Esophagus (tissue), 2 donors: ENCODE measurements at regions not wholly inside any gene's neighbourhood (a gene's known extent, or its start where the extent isn't known, plus 50 kb on each side); places are given as distances from the start of the nearest gene placed in this dataset.

Experiments
- H3K27ac ChIP-seq, 2 donors: one replicate each; pipeline ENCODE4 v1.5.1; 2013; ENCODE audit warnings: low read depth in 2 of 2, mild to moderate bottlenecking in 2 of 2, inconsistent platforms in 1 of 2, low read length in 1 of 2, moderate library complexity in 1 of 2
- H3K27me3 ChIP-seq, 2 donors: one replicate each; pipeline ENCODE4 v1.6.1; 2013; ENCODE audit warnings: low read length in 2 of 2, control low read depth in 1 of 2, mild to moderate bottlenecking in 1 of 2; ENCODE audit not compliant: insufficient read depth in 2 of 2, control insufficient read depth in 1 of 2
- H3K36me3 ChIP-seq, 2 donors: one replicate each; pipeline ENCODE4 v1.6.1; 2013; ENCODE audit warnings: low read length in 1 of 2; ENCODE audit not compliant: control insufficient read depth in 2 of 2, insufficient read depth in 2 of 2
- H3K4me1 ChIP-seq, 2 donors: one replicate each; pipeline ENCODE4 v1.6.1; 2013; ENCODE audit warnings: low read length in 1 of 2; ENCODE audit not compliant: control insufficient read depth in 2 of 2, insufficient read depth in 2 of 2
- H3K4me3 ChIP-seq, 2 donors: one replicate each; pipeline ENCODE4 v1.5.1; 2013; ENCODE audit warnings: low read length in 2 of 2, mild to moderate bottlenecking in 2 of 2, low read depth in 1 of 2, moderate library complexity in 1 of 2
- H3K9me3 ChIP-seq, 2 donors: one replicate each; pipeline ENCODE4 v1.6.1; 2013; ENCODE audit warnings: mild to moderate bottlenecking in 2 of 2, low read depth in 1 of 2, low read length in 1 of 2, moderate library complexity in 1 of 2; ENCODE audit not compliant: control insufficient read depth in 2 of 2, insufficient read depth in 1 of 2
- WGBS, 2 donors: extraction: QIAGEN DNeasy Blood & Tissue Kit; methylation state at CpG; one replicate each; pipeline ENCODE4 v1.1.7; 2013; 5-methylcytosine and 5-hydroxymethylcytosine counted together
- donor health status: healthy with polysubstance abuse.
- donor health status: Bipolar disorder and iron deficiency.

DNA sequence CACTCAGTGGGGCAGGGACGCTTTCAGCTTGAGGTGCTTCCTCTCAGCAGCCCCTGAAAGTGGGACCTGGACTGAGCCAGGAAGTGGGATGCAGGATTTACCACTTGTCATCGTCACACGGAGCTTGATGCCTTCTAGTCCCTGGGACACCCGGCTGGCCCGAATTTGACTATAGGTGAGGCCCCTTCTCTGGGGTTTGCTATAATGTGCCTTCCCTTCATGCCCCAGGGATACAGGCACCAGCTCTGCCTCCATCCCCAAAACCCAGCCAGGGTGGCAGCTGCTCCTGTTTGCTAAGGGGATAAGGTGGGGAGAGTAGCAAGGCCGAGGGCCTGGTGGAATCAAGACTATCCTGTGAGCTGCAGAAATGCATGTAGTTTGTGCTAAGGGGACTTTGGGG lies 235.0 kb downstream of the GLRX3 start:
- 64% methylated on average over 6 of the region's 6 CpGs for WGBS, 2 donors
- Histone ChIP-seq H3K27me3 (no peaks in the 10 kb centered on the region), H3K36me3 (no peaks in the 10 kb centered on the region)

DNA sequence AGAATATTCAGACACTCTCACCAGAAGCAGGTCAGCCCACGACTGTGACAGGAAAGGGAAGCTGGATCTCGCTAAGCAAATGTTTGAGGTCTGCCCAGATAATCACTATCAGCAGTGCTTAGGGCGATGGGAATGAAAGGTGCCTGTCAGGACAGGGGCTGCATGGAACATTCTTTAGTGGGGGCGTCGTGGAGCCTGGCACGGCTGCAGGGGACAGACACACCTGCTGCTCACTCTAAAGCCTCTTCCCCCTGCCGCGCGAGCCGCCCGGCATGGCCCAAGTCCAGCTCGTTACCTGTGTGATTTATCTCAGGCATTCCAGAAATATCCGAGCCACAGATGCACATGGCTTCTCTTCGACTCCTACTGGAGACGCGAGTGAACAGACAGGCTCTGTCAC lies 235.5 kb downstream of the GLRX3 start:
- peaks cover 6 to 27% of the 10 kb centered on the region in 2 donors for H3K9me3 ChIP-seq
- H3K27me3 ChIP-seq = no peaks in the 10 kb centered on the region
- no peaks in the 10 kb centered on the region for H3K36me3 ChIP-seq
- WGBS, 2 donors = 44 to 47% methylated on average over 16 of the region's 16 CpGs
- H3K27ac ChIP-seq = no peak overlapping the region
- H3K4me3 ChIP-seq = no peak overlapping the region
- no peaks in the 10 kb centered on the region for H3K4me1 ChIP-seq

More for the DNA sequence above, 235.0 kb downstream of the GLRX3 start:
- no peaks in the 10 kb centered on the region for H3K4me1 ChIP-seq
- H3K27ac ChIP-seq = no peak overlapping the region
- peaks cover 6 to 27% of the 10 kb centered on the region in 2 donors for H3K9me3 ChIP-seq
- no peak overlapping the region for H3K4me3 ChIP-seq

DNA sequence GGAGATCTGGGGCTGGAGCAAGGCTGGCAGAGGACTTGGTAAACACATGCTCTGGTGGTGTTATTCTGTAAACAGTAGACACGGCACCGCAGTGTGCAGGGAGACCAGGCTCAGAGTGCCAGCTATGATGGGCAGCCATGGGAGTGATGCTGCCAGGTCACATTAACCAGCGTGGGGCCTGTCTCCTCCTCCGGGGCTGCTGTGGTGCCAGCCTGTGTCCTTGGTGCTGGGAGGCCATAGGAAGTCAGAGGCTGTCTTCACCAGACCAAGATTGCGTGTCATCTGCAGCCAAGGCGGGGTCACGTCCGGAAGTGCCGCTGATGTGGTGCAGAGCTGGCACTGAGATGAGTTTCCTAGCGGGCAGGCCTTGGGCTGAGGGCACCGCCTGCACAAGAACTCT lies 236.0 kb downstream of the GLRX3 start:
- Histone ChIP-seq H3K27me3 (no peaks in the 10 kb centered on the region), H3K4me1 (no peaks in the 10 kb centered on the region), H3K27ac (no peak overlapping the region), H3K9me3 (peaks cover 6 to 27% of the 10 kb centered on the region in 2 donors), H3K4me3 (no peak overlapping the region), H3K36me3 (no peaks in the 10 kb centered on the region)
- WGBS, 2 donors = 86 to 89% methylated on average over 11 of the region's 11 CpGs

DNA sequence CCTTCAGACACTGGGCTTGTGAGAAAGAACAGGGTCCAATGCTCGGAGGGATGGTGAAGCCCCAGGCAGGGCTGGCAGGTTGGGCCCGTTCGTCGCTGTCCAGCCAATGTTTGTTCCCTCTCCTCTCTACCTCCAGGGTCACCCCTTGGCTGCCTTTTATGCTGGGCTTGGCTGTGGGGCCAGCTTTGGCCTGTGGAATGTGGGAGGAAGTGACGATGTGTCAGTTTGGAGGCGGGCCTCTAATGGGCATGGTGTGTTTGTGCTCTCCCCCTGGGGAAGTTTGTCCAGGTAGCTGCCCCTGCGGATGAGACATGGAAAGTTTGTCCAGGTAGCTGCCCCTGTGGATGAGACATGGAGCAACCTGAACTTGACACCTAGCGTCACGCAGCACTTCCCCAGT lies 236.7 kb downstream of the GLRX3 start:
- no peak overlapping the region for H3K4me3 ChIP-seq
- H3K9me3 ChIP-seq = peaks cover 6 to 23% of the 10 kb centered on the region in 2 donors
- 75 to 81% methylated on average over 9 of the region's 9 CpGs for WGBS, 2 donors
- no peak overlapping the region for H3K27ac ChIP-seq
- no peaks in the 10 kb centered on the region for H3K4me1 ChIP-seq
- H3K36me3 ChIP-seq = no peaks in the 10 kb centered on the region
- no peaks in the 10 kb centered on the region for H3K27me3 ChIP-seq

DNA sequence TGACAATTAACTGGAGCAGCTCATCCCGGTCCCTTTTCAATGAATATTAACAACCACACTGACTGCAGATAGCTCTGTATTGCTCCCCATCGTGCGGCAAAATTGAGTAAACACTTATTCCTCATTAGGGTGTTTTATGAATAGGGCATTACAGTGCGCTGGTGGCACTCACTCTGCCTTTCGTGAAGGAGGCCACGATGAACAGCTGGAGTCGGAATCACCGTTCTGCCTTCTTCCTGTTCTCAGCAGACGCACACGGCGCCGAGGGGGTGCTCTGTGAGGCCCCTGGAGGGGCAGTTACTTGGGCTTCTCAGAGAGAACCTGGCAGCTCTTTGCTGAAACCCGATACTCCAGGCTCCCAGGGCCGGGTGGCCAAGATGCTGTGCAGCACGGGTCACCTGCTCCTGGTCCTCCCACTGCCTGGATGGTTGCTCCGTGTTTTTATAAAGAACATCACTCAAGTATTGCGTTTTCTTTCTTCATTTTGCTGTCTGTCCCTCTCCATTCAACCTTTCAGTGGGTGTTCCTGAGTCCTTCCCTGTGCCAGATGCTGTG lies 241.9 kb downstream of the GLRX3 start:
- H3K4me3 ChIP-seq = no peak overlapping the region
- H3K27me3 ChIP-seq = no peaks in the 10 kb centered on the region
- WGBS, 2 donors = 57 to 65% methylated on average over 17 of the region's 17 CpGs
- peaks cover 7 to 10% of the 10 kb centered on the region in 2 donors for H3K9me3 ChIP-seq
- no peaks in the 10 kb centered on the region for H3K4me1 ChIP-seq
- H3K36me3 ChIP-seq = no peaks in the 10 kb centered on the region
- no peak overlapping the region for H3K27ac ChIP-seq

DNA sequence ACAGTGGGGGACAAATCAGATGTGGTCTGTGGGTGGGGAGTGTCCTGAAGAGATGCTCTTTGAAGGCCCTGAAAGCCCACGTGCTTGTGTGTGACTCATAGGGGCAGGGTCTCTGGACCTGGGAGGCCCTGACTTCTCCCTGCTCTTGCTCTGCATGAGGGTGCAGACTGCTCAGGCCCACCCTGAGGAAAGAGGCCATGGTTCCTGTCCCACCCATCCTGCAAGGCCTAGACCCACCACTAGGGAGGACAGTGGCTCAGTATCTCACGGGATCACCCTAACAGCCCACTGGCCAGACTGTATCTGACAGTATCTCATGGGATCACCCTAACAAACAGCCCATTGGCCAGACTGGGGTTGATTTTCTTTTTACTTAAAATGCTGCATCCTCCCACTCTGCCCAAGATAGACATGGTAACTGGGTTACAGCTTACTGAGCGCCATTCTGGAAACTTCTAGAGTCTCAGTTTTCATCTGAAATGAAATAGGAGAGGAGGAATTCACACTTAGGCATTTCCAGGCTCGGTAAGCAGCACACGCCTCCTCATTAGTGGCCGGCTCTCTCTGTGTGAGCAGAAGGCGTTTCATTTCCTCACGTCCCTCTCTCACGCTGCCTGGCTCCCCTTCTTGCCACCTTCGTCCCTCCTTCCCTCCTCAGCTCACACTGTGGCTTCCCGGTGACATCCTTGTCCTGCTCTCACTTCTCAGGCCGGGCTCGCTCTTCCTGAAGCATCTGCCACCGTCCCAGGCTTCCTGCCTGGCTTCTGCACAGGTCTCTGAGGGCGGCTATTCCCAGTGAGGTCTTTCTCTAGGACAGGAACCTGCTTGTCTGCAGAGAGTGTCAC lies 242.6 kb downstream of the GLRX3 start:
- Histone ChIP-seq H3K4me3 (no peak overlapping the region), H3K4me1 (no peaks in the 10 kb centered on the region), H3K27me3 (no peaks in the 10 kb centered on the region), H3K9me3 (peaks cover 7 to 9% of the 10 kb centered on the region in 2 donors), H3K27ac (no peak overlapping the region), H3K36me3 (no peaks in the 10 kb centered on the region)
- WGBS, 2 donors = 55 to 60% methylated on average over 15 of the region's 15 CpGs

DNA sequence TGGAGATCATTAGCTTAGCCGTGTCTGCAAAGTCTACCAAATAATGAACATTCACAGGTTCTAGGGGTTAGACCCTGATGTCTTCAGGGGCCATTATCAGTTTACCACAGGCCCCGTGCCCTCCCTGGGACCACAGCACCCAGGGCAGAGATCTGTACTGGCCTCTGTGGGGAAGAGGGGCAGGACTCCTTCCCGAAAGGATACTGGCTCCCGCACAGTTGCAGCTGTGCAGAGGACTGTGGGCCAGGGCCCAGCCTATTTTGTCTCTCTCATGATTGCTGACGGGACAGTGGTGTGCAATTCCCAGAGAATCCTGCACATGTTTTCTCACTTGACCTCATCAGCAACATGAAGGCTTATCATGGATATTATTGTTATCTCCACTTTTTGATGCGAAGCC lies 243.9 kb downstream of the GLRX3 start:
- H3K27me3 ChIP-seq = no peaks in the 10 kb centered on the region
- H3K9me3 ChIP-seq = peaks cover 7 to 9% of the 10 kb centered on the region in 2 donors
- no peaks in the 10 kb centered on the region for H3K36me3 ChIP-seq
- H3K4me3 ChIP-seq = no peak overlapping the region
- no peak overlapping the region for H3K27ac ChIP-seq
- 43 to 76% methylated on average over 6 of the region's 6 CpGs for WGBS, 2 donors
- H3K4me1 ChIP-seq = no peaks in the 10 kb centered on the region

DNA sequence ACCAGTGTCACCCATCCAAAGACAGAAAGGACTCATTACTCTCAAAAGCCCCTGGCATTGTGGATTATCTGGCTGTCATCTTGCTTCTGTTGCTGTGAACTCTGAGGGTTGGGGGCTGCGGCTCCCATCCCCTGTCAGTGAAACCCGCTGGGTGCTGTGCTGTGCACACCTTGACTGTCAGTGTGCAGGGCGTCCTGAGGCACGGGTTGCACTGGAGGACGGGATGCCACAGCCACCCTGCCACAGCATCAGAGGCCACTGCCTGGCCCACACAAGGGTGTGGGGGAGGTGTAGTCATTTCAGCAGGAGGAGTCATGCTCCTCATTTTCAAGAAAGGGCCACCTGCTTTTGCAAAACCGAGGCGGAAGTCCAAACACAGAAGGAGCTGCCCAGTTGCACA lies 245.8 kb downstream of the GLRX3 start:
- no peak overlapping the region for H3K4me3 ChIP-seq
- no peaks in the 10 kb centered on the region for H3K36me3 ChIP-seq
- H3K27me3 ChIP-seq = no peaks in the 10 kb centered on the region
- H3K9me3 ChIP-seq = peaks cover 7 to 10% of the 10 kb centered on the region in 2 donors
- WGBS, 2 donors = 79 to 89% methylated on average over 7 of the region's 7 CpGs
- H3K27ac ChIP-seq = no peak overlapping the region
- H3K4me1 ChIP-seq = no peaks in the 10 kb centered on the region

DNA sequence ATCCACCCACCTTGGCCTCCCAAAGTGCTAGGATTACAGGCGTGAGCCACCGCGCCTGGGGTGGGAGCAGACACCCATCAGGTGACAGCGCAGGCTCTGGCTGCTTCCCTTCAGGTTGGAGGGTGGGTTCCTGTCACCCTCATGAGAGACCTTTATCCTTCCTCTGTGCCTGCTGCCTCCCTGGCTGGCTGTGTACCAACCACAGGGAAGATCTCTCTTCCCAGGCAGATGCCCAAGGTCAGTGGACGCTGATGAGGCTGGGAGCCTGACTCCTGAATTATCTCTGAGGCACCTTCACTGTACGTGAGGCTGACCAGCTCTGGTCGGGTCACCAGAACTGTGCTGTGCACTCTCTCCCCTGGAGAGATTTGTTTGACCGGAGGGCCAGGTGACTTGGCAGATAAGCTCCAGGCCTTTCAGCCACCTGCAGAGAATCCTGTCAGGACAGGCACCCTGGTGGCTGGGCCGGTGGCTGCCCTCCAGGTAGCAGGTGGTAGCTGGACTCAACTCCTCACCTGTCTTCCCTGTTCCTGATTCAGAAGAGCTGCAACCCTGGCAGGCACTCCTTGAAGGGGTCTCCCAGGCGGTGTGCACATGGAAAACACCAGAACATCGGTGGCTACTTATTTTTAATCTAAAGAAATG lies 251.9 kb downstream of the GLRX3 start:
- H3K27ac ChIP-seq = no peak overlapping the region
- 73 to 77% methylated on average over 11 of the region's 11 CpGs for WGBS, 2 donors

More for the DNA sequence above, 251.9 kb downstream of the GLRX3 start:
- H3K9me3 ChIP-seq = peaks cover 7 to 13% of the 10 kb centered on the region in 2 donors
- no peak overlapping the region for H3K4me3 ChIP-seq
- no peaks in the 10 kb centered on the region for H3K27me3 ChIP-seq
- no peaks in the 10 kb centered on the region for H3K36me3 ChIP-seq
- H3K4me1 ChIP-seq = no peaks in the 10 kb centered on the region
